ENCODE measurements at regions not wholly inside any gene's neighbourhood (a gene's known extent, or its start where the extent isn't known, plus 50 kb on each side); places are given as distances from the start of the nearest gene placed in this dataset.

DNA sequence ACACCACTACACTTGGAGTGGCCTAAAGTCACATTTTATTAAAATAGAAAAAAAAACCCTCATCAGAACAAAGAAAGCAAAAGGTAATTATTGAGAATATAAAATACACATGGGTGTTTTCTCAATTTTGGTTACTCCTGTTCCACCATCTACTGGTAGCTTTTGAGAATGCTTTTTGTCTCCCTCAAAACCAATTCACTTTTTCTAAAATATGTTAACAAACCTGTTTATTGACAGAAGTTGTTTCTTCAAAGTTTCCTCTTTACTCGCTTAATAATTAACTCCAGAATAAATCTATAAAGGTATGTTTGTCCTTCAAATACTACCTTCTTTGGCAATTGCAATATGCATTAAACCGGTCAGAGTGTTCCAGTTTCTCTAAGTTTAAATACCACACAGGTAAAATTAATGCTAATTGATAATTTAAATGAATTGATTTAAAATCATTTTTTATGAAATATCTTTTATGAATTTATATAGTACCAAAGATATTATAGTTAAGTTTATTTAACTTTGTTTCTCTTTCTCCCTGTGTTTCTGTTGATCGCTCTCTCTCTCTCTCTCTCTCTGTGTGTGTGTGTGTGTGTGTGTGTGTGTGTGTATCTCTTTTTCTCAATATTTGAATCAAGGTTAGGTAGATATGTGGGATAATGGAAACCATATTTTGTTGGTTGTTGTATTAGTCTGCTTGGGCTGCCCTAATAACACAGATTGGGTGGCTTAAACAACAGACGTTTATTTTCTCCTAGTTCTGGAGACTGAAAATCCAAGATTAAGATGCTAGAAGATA lies 487.4 kb downstream of the PRDM9 start:
- TF ChIP-seq, protein P1, sequence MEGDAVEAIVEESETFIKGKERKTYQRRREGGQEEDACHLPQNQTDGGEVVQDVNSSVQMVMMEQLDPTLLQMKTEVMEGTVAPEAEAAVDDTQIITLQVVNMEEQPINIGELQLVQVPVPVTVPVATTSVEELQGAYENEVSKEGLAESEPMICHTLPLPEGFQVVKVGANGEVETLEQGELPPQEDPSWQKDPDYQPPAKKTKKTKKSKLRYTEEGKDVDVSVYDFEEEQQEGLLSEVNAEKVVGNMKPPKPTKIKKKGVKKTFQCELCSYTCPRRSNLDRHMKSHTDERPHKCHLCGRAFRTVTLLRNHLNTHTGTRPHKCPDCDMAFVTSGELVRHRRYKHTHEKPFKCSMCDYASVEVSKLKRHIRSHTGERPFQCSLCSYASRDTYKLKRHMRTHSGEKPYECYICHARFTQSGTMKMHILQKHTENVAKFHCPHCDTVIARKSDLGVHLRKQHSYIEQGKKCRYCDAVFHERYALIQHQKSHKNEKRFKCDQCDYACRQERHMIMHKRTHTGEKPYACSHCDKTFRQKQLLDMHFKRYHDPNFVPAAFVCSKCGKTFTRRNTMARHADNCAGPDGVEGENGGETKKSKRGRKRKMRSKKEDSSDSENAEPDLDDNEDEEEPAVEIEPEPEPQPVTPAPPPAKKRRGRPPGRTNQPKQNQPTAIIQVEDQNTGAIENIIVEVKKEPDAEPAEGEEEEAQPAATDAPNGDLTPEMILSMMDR (IDR thresholded peaks at IDR 0.05): no peak
- no peak for TF ChIP-seq POLR2A (IDR thresholded peaks at IDR 0.05; ENCODE audit: low read depth)

Measured in esophagus muscularis mucosa (tissue), 3 donors.